ENCODE measurements at regions not wholly inside any gene's neighbourhood (a gene's known extent, or its start where the extent isn't known, plus 50 kb on each side); places are given as distances from the start of the nearest gene placed in this dataset.

DNA sequence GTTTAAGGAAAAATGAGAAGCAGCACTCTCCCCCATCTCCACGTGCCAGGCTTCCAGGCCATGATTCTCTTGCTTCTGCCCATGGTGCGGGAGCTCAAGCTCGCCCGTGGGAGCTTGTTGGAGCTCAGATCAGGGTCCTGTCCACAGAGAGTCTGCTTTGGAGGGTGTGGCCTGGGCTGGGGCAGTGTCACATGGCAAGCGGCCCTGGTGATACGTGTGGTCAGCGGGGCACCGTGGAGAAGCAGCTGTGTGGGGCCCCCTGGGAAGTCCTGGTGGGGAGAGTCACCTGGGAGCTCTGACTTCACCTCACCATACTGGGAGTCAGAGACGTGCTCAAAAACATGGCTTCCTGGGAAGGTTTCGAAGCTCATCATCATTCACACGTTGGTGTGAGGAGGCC, 275.3 kb downstream of the GADD45G start:
- TF ChIP-seq, protein P1, sequence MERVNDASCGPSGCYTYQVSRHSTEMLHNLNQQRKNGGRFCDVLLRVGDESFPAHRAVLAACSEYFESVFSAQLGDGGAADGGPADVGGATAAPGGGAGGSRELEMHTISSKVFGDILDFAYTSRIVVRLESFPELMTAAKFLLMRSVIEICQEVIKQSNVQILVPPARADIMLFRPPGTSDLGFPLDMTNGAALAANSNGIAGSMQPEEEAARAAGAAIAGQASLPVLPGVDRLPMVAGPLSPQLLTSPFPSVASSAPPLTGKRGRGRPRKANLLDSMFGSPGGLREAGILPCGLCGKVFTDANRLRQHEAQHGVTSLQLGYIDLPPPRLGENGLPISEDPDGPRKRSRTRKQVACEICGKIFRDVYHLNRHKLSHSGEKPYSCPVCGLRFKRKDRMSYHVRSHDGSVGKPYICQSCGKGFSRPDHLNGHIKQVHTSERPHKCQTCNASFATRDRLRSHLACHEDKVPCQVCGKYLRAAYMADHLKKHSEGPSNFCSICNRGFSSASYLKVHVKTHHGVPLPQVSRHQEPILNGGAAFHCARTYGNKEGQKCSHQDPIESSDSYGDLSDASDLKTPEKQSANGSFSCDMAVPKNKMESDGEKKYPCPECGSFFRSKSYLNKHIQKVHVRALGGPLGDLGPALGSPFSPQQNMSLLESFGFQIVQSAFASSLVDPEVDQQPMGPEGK (tag by site-specific recombination; IDR thresholded peaks at IDR 0.05), result no peak
- no peak for TF ChIP-seq ZNF324 (tag by site-specific recombination; IDR thresholded peaks at IDR 0.05)
- TF ChIP-seq, protein P2, sequence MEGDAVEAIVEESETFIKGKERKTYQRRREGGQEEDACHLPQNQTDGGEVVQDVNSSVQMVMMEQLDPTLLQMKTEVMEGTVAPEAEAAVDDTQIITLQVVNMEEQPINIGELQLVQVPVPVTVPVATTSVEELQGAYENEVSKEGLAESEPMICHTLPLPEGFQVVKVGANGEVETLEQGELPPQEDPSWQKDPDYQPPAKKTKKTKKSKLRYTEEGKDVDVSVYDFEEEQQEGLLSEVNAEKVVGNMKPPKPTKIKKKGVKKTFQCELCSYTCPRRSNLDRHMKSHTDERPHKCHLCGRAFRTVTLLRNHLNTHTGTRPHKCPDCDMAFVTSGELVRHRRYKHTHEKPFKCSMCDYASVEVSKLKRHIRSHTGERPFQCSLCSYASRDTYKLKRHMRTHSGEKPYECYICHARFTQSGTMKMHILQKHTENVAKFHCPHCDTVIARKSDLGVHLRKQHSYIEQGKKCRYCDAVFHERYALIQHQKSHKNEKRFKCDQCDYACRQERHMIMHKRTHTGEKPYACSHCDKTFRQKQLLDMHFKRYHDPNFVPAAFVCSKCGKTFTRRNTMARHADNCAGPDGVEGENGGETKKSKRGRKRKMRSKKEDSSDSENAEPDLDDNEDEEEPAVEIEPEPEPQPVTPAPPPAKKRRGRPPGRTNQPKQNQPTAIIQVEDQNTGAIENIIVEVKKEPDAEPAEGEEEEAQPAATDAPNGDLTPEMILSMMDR (tag by site-specific recombination; IDR thresholded peaks at IDR 0.05), result no peak
- TF ChIP-seq KLF10 (tag by site-specific recombination; IDR thresholded peaks at IDR 0.05), result no peak
- no peak for TF ChIP-seq ZBTB7A (tag by site-specific recombination; IDR thresholded peaks at IDR 0.05; ENCODE audit: low read depth)
- TF ChIP-seq TCF7L2 (IDR thresholded peaks at IDR 0.05; ENCODE audit: borderline replicate concordance, low read depth, low read length), result no peak
- TF ChIP-seq ZNF544 (tag by site-specific recombination; IDR thresholded peaks at IDR 0.05), result no peak
- no peak for TF ChIP-seq SETDB1 (IDR thresholded peaks at IDR 0.05; ENCODE audit: insufficient read length, low read length)
- TF ChIP-seq, protein P3, sequence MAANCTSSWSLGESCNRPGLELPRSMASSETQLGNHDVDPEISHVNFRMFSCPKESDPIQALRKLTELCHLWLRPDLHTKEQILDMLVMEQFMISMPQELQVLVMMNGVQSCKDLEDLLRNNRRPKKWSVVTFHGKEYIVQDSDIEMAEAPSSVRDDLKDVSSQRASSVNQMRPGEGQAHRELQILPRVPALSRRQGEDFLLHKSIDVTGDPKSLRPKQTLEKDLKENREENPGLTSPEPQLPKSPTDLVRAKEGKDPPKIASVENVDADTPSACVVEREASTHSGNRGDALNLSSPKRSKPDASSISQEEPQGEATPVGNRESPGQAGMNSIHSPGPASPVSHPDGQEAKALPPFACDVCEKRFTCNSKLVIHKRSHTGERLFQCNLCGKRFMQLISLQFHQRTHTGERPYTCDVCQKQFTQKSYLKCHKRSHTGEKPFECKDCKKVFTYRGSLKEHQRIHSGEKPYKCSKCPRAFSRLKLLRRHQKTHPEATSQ (tag by site-specific recombination; IDR thresholded peaks at IDR 0.05), result no peak
- no peak for TF ChIP-seq TRIM28 (IDR thresholded peaks at IDR 0.05; ENCODE audit: borderline replicate concordance, low read length)
- TF ChIP-seq, protein P4, sequence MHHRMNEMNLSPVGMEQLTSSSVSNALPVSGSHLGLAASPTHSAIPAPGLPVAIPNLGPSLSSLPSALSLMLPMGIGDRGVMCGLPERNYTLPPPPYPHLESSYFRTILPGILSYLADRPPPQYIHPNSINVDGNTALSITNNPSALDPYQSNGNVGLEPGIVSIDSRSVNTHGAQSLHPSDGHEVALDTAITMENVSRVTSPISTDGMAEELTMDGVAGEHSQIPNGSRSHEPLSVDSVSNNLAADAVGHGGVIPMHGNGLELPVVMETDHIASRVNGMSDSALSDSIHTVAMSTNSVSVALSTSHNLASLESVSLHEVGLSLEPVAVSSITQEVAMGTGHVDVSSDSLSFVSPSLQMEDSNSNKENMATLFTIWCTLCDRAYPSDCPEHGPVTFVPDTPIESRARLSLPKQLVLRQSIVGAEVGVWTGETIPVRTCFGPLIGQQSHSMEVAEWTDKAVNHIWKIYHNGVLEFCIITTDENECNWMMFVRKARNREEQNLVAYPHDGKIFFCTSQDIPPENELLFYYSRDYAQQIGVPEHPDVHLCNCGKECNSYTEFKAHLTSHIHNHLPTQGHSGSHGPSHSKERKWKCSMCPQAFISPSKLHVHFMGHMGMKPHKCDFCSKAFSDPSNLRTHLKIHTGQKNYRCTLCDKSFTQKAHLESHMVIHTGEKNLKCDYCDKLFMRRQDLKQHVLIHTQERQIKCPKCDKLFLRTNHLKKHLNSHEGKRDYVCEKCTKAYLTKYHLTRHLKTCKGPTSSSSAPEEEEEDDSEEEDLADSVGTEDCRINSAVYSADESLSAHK (tag by site-specific recombination; IDR thresholded peaks at IDR 0.05), result no peak
